PC-9 (cell line): ENCODE measurements at regions not wholly inside any gene's neighbourhood (a gene's known extent, or its start where the extent isn't known, plus 50 kb on each side); places are given as distances from the start of the nearest gene placed in this dataset.
"Not testable (repeated sequence)": the region's sequence is repeated elsewhere in the genome, so short reads cannot be mapped to it uniquely, and the experiment has no call there.

ENCODE experiments used
- BruUV-seq: library from RNA; stranded (reverse); fragments of 400-500 nt; replicated peaks from 2 replicates; lab custom pipeline; 2021; lab: Mats Ljungman, UMichigan
- CTCF ChIA-PET: fragments of 300-600 bp; sonication (Branson Sonifier 250); formaldehyde crosslinking; loops from one replicate; lab custom pipeline; 2022; ENCODE audit warnings: antibody characterized with exemption; lab: Charles Lee
- POLR2A ChIA-PET: fragments of 300-600 bp; sonication (Branson Sonifier 250); formaldehyde crosslinking; loops from one replicate; lab custom pipeline; 2022; ENCODE audit warnings: antibody characterized with exemption; ENCODE audit not compliant: unreplicated experiment; lab: Charles Lee
- DNase-seq, 2 experiments: peaks; one replicate each; pipeline versions ENCODE4 v3.0.0 to v3.0.0-alpha.2; 2015 to 2022; ENCODE audit warnings: mixed read lengths in 1 of 2
- H2AFZ ChIP-seq: fragments of 200-600 bp; sonication (generic); 2 replicates; pipeline ENCODE4 v1.8.1; 2017; ENCODE audit warnings: antibody characterized with exemption
- H3F3A ChIP-seq: fragments of 200-600 bp; sonication (generic); 2 replicates; pipeline ENCODE4 v1.8.1; 2017; ENCODE audit warnings: antibody characterized with exemption, mild to moderate bottlenecking, low read depth; ENCODE audit not compliant: insufficient read depth
- H3K27ac ChIP-seq: fragments of 200-600 bp; sonication (generic); 2 replicates; pipeline ENCODE4 v1.6.1; 2016; ENCODE audit warnings: mixed run types
- H3K27me3 ChIP-seq: fragments of 200-600 bp; sonication (generic); 2 replicates; pipeline ENCODE4 v1.6.1; 2016; ENCODE audit warnings: low read depth, mixed run types; ENCODE audit not compliant: insufficient read depth
- H3K36me3 ChIP-seq: fragments of 200-600 bp; sonication (generic); 2 replicates; pipeline ENCODE4 v1.6.1; 2016; ENCODE audit warnings: low read depth, mixed run types
- H3K4me1 ChIP-seq: fragments of 200-600 bp; sonication (generic); replicated peaks from 2 replicates; pipeline ENCODE4 v1.6.1; 2016; ENCODE audit warnings: mixed run types; ENCODE audit not compliant: insufficient read depth
- H3K4me2 ChIP-seq: fragments of 200-600 bp; sonication (generic); 2 replicates; pipeline ENCODE4 v1.6.1; 2017; ENCODE audit warnings: mixed run types
- H3K4me3 ChIP-seq: fragments of 200-600 bp; sonication (generic); 2 replicates; pipeline ENCODE4 v1.6.1; 2016; ENCODE audit warnings: mixed run types
- H3K79me2 ChIP-seq: fragments of 200-600 bp; sonication (generic); 2 replicates; pipeline ENCODE4 v1.6.1; 2017; ENCODE audit warnings: low read depth, mixed run types
- H3K9me2 ChIP-seq: fragments of 200-600 bp; sonication (generic); 2 replicates; pipeline ENCODE4 v1.8.1; 2017; ENCODE audit warnings: mild to moderate bottlenecking; ENCODE audit not compliant: insufficient read depth
- H3K9me3 ChIP-seq: fragments of 200-600 bp; sonication (generic); 2 replicates; pipeline ENCODE4 v1.8.1; 2016; ENCODE audit warnings: low read depth; ENCODE audit not compliant: insufficient read depth
- H4K20me1 ChIP-seq: fragments of 200-600 bp; sonication (generic); 2 replicates; pipeline ENCODE4 v1.8.1; 2017; ENCODE audit not compliant: insufficient read depth
- CTCF ChIP-seq: fragments of 200-600 bp; sonication (generic); conservative IDR thresholded peaks from 2 replicates; pipeline ENCODE4 v1.6.1; 2017; ENCODE audit warnings: mixed run types, antibody characterized with exemption, mild to moderate bottlenecking, moderate library complexity
- EZH2 ChIP-seq: fragments of 200-600 bp; sonication (generic); IDR thresholded peaks from 2 replicates; pipeline ENCODE4 v1.8.0; 2017; ENCODE audit warnings: antibody characterized with exemption, low read depth
- intact Hi-C: fragments of 100-400 bp; cut with micrococcal nuclease; formaldehyde crosslinking; loops from one replicate; pipeline ENCODE4 v1.10.0; 2022; ENCODE audit not compliant: unreplicated experiment

- Histone ChIP-seq H4K20me1 (no peaks in the 10 kb centered on the region), H3K9me2 (no peaks in the 10 kb centered on the region), H3K27me3 (no peaks in the 10 kb centered on the region), H3K9me3 (no peaks in the 10 kb centered on the region), H3K27ac (peak overlapping the region; percentile 99), H3K4me1 (peaks cover 32% of the 10 kb centered on the region), H3K36me3 (no peaks in the 10 kb centered on the region), H3K79me2 (no peaks in the 10 kb centered on the region), H3K4me2 (peak overlapping the region; percentile 77), H2AFZ (no peak overlapping the region), H3F3A (peaks cover 44% of the 10 kb centered on the region), H3K4me3 (peak overlapping the region; percentile 35; the same call in 1 of the 2 replicates)
- TSS peak; percentile 92 for BruUV-seq
- peak; percentile 97 to 98 for DNase-seq
- CTCF ChIA-PET: interaction anchor here (0.5 kb wide), 1 partner anchor 1542 kb away, joined by 7 read pairs; no protein-coding TSS in a partner anchor
- intact Hi-C loops: loop anchor here (1.0 to 5.0 kb wide), 9 partner anchors 17 to 465 kb away; partner anchors contain the start of genes BANP and SLC7A5
- POLR2A ChIA-PET: no interaction called here
- TF ChIP-seq EZH2 (no peak), CTCF (no peak)
Observed at GRCh38 chr16:88331989-88332920, 50.5 kb upstream of the ZNF469 start.

- H3K36me3 ChIP-seq, H3K9me3 ChIP-seq, CTCF ChIA-PET, H3K79me2 ChIP-seq, H3K27me3 ChIP-seq, BruUV-seq, POLR2A ChIA-PET, H3K9me2 ChIP-seq, H4K20me1 ChIP-seq: not testable (repeated sequence)
- H3K4me1 ChIP-seq: peaks cover 32% of the 10 kb centered on the region
- H3F3A ChIP-seq: peaks cover 44% of the 10 kb centered on the region
- intact Hi-C loops: loop anchor here (1.0 to 5.0 kb wide), 9 partner anchors 18 to 466 kb away; partner anchors contain the start of genes BANP and SLC7A5
- H3K4me3 ChIP-seq: peak overlapping the region; percentile 56
- H2AFZ ChIP-seq: peak overlapping the region; percentile 55; the same call in 1 of the 2 replicates
- H3K4me2 ChIP-seq: peak overlapping the region; percentile 86
- peak; percentile 63 to 82 for DNase-seq
- peak overlapping the region; percentile 99 for H3K27ac ChIP-seq
Observed at GRCh38 chr16:88332921-88333825, 49.6 kb upstream of the ZNF469 start.
